Breast epithelium (tissue), 4 donors: ENCODE measurements at regions not wholly inside any gene's neighbourhood (a gene's known extent, or its start where the extent isn't known, plus 50 kb on each side); places are given as distances from the start of the nearest gene placed in this dataset.

ENCODE experiments used
- DNase-seq, 2 donors: peaks; one replicate each; pipeline ENCODE4 v3.0.0-alpha.2; 2019; ENCODE audit warnings: low spot score in 2 of 2
- H3K27ac ChIP-seq, 2 donors: fragments of 200-600 bp; sonication (generic) in 1 of 2; one replicate each; pipeline ENCODE4 v1.5.1; 2016 to 2019; ENCODE audit warnings: mild to moderate bottlenecking in 1 of 2
- H3K27me3 ChIP-seq, 2 donors: fragments of 200-600 bp; sonication (generic) in 1 of 2; one replicate each; pipeline versions ENCODE4 v1.5.1 to v1.6.0; 2017 to 2019; ENCODE audit warnings: control low read depth in 1 of 2, mild to moderate bottlenecking in 1 of 2
- H3K36me3 ChIP-seq: fragments of 200-600 bp; one replicate; pipeline ENCODE4 v1.5.1; 2019
- H3K4me1 ChIP-seq, 2 donors: fragments of 200-600 bp; sonication (generic); one replicate each; pipeline ENCODE4 v1.5.1; 2016 to 2019; ENCODE audit warnings: control low read depth in 1 of 2
- H3K4me3 ChIP-seq, 3 donors: fragments of 200-600 bp; sonication (generic); 1 replicate in 2 of 3; 2 replicates in 1 of 3; pipeline ENCODE4 v1.5.1; 2016 to 2019; ENCODE audit warnings: mild to moderate bottlenecking in 3 of 3, moderate library complexity in 2 of 3
- H3K9me3 ChIP-seq, 2 donors: fragments of 200-600 bp; sonication (generic) in 1 of 2; one replicate each; pipeline ENCODE4 v1.5.1; 2016 to 2019; ENCODE audit warnings: control low read depth in 1 of 2
- POLR2A ChIP-seq: fragments of 450-650 bp; IDR thresholded peaks from one replicate; pipeline ENCODE4 v1.6.1; 2016; ENCODE audit warnings: antibody characterized with exemption, mild to moderate bottlenecking, moderate library complexity
- POLR2AphosphoS5 ChIP-seq, 3 donors: sonication (generic); formaldehyde crosslinking; IDR thresholded peaks; one replicate each; pipeline ENCODE4 v1.6.1; 2017; ENCODE audit warnings: antibody characterized with exemption in 3 of 3
- intact Hi-C: fragments of 100-400 bp; cut with DNase I; formaldehyde crosslinking; loops from one replicate; pipeline ENCODE4 v1.15.1; 2023; ENCODE audit warnings: low total_unique reads
- TF ChIP-seq, protein P1 (sequence below), 3 donors: fragments of 450-650 bp; IDR thresholded peaks; one replicate each; pipeline ENCODE4 v1.5.1; 2016 to 2017; ENCODE audit warnings: antibody characterized with exemption in 3 of 3, mild to moderate bottlenecking in 3 of 3, moderate library complexity in 3 of 3

DNA sequence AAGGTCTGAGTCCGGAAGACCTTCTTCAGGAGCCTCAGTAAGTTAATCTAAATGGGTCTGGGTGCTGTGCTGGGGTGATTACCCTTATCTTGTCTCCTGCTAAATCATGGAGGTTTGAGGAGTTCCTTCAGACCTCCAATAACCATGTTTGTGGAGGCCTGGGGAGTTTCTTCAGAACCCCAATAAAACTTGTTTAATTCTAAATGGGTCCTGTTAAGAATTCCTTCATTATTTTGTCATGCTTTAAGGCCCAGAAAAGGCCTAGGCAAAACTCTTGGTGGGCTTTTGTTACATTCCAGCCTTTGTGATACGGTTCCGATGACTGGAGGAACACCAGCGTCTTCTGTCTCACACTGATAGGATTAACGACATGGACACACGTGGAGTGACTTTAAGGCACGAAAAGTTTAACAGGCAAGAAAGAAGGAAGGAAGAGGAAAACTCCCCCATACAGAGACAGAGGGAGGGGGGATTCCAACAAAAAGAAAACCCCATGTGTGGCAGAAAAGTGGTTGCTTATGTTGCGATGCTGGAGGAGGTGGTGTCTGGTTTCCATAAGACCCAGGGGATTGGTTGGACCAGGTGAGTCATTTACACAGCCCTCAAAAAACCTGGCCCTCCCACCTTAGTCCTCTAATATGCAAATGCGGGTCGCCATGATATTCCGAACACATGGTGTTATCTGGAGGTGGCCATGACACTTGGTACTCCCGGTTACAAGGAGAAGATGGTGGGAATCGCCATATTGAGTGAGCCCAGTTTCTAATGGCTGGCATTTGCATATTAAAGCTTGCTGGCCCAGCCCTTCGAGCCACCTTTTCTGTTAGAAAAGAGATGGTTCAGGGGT lies 72.6 kb upstream of the MFGE8 start:
- peaks cover 3 to 5% of the 10 kb centered on the region in 2 donors for H3K4me1 ChIP-seq
- TF ChIP-seq, protein P1, sequence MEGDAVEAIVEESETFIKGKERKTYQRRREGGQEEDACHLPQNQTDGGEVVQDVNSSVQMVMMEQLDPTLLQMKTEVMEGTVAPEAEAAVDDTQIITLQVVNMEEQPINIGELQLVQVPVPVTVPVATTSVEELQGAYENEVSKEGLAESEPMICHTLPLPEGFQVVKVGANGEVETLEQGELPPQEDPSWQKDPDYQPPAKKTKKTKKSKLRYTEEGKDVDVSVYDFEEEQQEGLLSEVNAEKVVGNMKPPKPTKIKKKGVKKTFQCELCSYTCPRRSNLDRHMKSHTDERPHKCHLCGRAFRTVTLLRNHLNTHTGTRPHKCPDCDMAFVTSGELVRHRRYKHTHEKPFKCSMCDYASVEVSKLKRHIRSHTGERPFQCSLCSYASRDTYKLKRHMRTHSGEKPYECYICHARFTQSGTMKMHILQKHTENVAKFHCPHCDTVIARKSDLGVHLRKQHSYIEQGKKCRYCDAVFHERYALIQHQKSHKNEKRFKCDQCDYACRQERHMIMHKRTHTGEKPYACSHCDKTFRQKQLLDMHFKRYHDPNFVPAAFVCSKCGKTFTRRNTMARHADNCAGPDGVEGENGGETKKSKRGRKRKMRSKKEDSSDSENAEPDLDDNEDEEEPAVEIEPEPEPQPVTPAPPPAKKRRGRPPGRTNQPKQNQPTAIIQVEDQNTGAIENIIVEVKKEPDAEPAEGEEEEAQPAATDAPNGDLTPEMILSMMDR (IDR thresholded peaks at IDR 0.05): no peak
- TF ChIP-seq POLR2AphosphoS5 (IDR thresholded peaks at IDR 0.05) (no peak), POLR2A (no peak)
- H3K27ac ChIP-seq: no peak overlapping the region
- intact Hi-C loops: no loop called here
- H3K27me3 ChIP-seq: no peaks in the 10 kb centered on the region
- no peaks in the 10 kb centered on the region for H3K36me3 ChIP-seq
- no peak overlapping the region for H3K4me3 ChIP-seq
- no peak for DNase-seq
- H3K9me3 ChIP-seq: no peaks in the 10 kb centered on the region

DNA sequence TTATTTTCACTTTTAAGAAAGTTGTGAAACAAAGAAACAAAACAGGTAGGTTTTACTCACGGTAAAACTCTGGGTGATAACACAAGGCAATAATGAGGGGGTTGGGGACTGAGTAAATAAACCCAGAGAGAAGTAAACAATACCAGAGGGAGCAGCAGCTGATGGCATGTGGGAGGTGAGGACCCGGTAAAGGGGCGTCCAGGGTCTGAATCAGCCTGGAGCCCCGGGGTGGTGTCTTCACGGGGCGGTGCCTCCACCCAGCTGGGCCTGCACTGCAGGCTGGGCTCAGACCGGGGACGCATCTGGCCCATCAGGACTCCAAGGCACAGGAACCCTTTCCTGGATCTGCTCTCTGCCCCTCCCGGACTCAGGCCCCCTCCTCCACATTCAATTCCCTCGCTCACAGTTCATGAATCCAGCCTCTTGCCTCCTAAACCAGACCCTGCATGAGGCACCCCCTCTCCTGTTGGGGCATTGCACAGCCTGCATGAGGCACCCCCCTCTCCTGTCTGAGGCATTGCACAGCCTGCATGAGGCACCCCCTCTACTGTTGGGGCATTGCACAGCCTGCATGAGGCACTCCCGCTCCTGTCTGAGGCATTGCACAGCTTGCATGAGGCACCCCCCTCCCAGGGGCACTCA lies 73.9 kb upstream of the MFGE8 start:
- H3K4me1 ChIP-seq: peaks cover 3 to 5% of the 10 kb centered on the region in 2 donors

DNA sequence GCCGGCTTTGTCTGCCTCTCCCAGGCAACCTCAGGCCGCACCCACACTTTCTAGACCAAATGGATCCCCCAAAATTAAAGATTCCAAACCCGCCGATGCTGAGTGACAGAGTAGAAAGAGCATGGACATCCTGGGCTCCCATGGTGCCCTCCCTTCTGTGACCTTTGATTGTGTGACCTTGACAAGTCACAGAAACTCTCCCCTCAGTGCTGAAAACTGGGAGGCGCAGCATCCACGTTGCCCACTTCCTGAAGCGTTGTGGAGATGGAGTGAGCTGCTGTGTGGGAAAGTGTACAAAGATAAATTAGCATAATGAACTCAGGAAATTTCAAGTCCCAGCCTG lies 74.4 kb upstream of the MFGE8 start:
- Histone ChIP-seq H3K36me3 (no peaks in the 10 kb centered on the region), H3K9me3 (no peaks in the 10 kb centered on the region), H3K27ac (no peak overlapping the region), H3K4me3 (no peak overlapping the region), H3K4me1 (peaks cover 0 to under 1% of the 10 kb centered on the region in 2 donors), H3K27me3 (no peaks in the 10 kb centered on the region)
- intact Hi-C loops: no loop called here
- TF ChIP-seq POLR2AphosphoS5 (IDR thresholded peaks at IDR 0.05): no peak
- TF ChIP-seq, protein P1 (IDR thresholded peaks at IDR 0.05): no peak
- TF ChIP-seq POLR2A: no peak
- no peak for DNase-seq

More for the DNA sequence above, 73.9 kb upstream of the MFGE8 start:
- Histone ChIP-seq H3K9me3 (no peaks in the 10 kb centered on the region), H3K4me3 (no peak overlapping the region), H3K27me3 (no peaks in the 10 kb centered on the region), H3K36me3 (no peaks in the 10 kb centered on the region), H3K27ac (no peak overlapping the region)
- intact Hi-C loops: no loop called here
- TF ChIP-seq POLR2AphosphoS5 (IDR thresholded peaks at IDR 0.05) (no peak), POLR2A (no peak)
- TF ChIP-seq, protein P1 (IDR thresholded peaks at IDR 0.05): no peak
- no peak for DNase-seq

DNA sequence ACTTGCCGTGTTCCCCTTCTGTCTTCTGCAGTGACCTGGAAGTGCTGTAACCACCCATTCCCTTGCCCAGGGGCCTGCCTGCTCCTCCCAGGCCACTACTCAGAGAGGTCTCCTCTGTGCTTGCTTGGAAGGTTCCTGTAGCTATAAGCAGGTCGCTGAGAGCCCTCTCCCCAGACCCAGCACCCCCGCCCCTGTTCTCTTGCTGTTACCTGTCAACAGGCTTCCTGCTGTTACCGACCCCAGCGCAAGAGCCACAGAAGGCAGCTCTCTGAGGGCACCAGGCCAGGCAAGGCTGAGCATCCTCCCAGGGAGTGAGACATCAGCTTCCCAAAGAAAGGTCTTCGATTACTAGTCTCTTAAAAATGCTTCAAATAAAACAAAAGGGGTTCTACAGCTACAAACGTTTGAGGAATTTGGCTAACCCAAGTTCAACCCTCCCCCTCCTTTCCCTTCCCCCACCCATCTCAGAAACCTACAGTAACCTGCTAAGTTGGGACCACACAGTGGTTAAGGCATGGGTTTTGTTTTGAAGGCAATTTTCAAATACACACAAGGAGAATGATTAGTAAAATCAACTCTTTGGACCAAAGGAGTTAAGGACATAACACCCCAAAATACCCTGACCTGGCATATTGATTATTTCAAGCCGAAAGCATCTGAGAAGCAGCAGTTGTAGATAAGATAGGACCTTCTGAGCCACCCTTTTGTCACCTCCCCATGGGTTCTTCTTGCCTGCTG lies 74.9 kb upstream of the MFGE8 start:
- no peaks in the 10 kb centered on the region for H3K4me1 ChIP-seq
- intact Hi-C loops: no loop called here
- H3K27ac ChIP-seq: no peak overlapping the region
- H3K9me3 ChIP-seq: no peaks in the 10 kb centered on the region
- no peaks in the 10 kb centered on the region for H3K27me3 ChIP-seq
- TF ChIP-seq POLR2A: no peak
- TF ChIP-seq, protein P1 (IDR thresholded peaks at IDR 0.05): no peak
- no peak for TF ChIP-seq POLR2AphosphoS5 (IDR thresholded peaks at IDR 0.05)
- no peaks in the 10 kb centered on the region for H3K36me3 ChIP-seq
- no peak for DNase-seq
- no peak overlapping the region for H3K4me3 ChIP-seq
